Lower leg skin (tissue), 4 donors: ENCODE measurements at regions not wholly inside any gene's neighbourhood (a gene's known extent, or its start where the extent isn't known, plus 50 kb on each side); places are given as distances from the start of the nearest gene placed in this dataset.

ENCODE experiments used
- DNase-seq, 2 donors: peaks; one replicate each; pipeline ENCODE4 v3.0.0-alpha.2; 2019; ENCODE audit warnings: low spot score in 2 of 2
- H3K4me3 ChIP-seq: fragments of 200-600 bp; sonication (generic); 2 replicates; pipeline ENCODE4 v1.5.1; 2017; ENCODE audit warnings: mild to moderate bottlenecking, low read depth; ENCODE audit not compliant: poor library complexity, severe bottlenecking
- POLR2A ChIP-seq, 2 donors: fragments of 450-650 bp; IDR thresholded peaks; one replicate each; pipeline ENCODE4 v1.6.1; 2016 to 2017; ENCODE audit warnings: antibody characterized with exemption in 2 of 2, mild to moderate bottlenecking in 1 of 2, moderate library complexity in 1 of 2
- WGBS, 2 donors: methylation state at CpG; one replicate each; pipeline ENCODE4 v1.1.5; 2018; 5-methylcytosine and 5-hydroxymethylcytosine counted together
- intact Hi-C: fragments of 100-400 bp; cut with DNase I; formaldehyde crosslinking; loops from one replicate; pipeline ENCODE4 v1.15.0; 2023; ENCODE audit warnings: low total_unique reads
- TF ChIP-seq, protein P1 (sequence below), 3 donors: fragments of 450-650 bp; IDR thresholded peaks; one replicate each; pipeline ENCODE4 v1.5.1; 2016; ENCODE audit warnings: antibody characterized with exemption in 3 of 3, mild to moderate bottlenecking in 3 of 3, moderate library complexity in 2 of 3

DNA sequence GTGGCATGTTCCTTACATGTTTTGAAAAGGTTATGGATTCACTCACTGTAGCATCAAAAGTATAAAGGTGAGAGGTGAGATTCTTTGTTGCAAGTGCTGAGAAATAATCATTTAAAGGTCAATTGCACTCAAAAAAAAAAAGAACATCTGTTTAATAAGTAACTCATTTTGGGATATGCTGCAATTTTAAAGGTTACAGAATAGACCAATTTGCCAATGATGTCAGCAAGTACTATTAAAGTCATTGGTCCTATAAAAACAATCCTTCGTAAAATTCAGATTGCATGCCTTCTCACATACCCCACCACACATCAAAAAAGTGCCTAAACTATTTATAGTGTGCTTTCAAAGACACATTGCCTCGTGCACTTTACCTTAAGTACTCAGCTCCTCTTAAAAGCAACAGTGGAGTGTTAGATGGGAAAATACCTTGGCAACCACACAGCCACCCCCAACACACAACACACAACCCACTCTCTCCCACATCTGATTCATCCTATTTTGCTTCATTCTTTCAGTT lies 218.2 kb upstream of the ADGRL2 start:
- intact Hi-C loops: no loop called here
- 68 to 77% methylated on average over 2 of the region's 2 CpGs for WGBS, 2 donors
- no peak overlapping the region for H3K4me3 ChIP-seq
- DNase-seq: no peak
- TF ChIP-seq, protein P1, sequence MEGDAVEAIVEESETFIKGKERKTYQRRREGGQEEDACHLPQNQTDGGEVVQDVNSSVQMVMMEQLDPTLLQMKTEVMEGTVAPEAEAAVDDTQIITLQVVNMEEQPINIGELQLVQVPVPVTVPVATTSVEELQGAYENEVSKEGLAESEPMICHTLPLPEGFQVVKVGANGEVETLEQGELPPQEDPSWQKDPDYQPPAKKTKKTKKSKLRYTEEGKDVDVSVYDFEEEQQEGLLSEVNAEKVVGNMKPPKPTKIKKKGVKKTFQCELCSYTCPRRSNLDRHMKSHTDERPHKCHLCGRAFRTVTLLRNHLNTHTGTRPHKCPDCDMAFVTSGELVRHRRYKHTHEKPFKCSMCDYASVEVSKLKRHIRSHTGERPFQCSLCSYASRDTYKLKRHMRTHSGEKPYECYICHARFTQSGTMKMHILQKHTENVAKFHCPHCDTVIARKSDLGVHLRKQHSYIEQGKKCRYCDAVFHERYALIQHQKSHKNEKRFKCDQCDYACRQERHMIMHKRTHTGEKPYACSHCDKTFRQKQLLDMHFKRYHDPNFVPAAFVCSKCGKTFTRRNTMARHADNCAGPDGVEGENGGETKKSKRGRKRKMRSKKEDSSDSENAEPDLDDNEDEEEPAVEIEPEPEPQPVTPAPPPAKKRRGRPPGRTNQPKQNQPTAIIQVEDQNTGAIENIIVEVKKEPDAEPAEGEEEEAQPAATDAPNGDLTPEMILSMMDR (IDR thresholded peaks at IDR 0.05): no peak
- TF ChIP-seq POLR2A (IDR thresholded peaks at IDR 0.05): no peak

DNA sequence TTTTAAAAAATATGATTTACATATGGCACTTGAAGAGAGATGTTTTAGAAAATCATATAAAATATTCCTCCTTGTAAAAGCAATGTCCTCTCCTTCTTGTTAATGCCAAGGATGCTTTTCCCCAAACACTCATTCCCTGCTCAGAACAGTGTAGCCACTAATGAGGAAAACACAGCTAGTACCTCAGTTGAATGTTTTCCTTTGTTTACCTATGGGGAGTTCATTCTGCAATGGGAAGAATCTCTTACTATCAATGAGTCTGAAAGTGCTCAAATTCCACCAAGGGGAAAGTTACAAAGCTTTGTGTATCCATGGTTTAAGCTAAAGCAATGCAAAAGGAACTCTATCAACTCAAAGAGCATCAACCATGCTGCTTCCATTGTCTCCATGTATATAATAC lies 221.9 kb upstream of the ADGRL2 start:
- intact Hi-C loops: no loop called here
- no peak for TF ChIP-seq POLR2A (IDR thresholded peaks at IDR 0.05)
- TF ChIP-seq, protein P1 (IDR thresholded peaks at IDR 0.05): no peak
- DNase-seq: no peak
- H3K4me3 ChIP-seq: no peak overlapping the region

DNA sequence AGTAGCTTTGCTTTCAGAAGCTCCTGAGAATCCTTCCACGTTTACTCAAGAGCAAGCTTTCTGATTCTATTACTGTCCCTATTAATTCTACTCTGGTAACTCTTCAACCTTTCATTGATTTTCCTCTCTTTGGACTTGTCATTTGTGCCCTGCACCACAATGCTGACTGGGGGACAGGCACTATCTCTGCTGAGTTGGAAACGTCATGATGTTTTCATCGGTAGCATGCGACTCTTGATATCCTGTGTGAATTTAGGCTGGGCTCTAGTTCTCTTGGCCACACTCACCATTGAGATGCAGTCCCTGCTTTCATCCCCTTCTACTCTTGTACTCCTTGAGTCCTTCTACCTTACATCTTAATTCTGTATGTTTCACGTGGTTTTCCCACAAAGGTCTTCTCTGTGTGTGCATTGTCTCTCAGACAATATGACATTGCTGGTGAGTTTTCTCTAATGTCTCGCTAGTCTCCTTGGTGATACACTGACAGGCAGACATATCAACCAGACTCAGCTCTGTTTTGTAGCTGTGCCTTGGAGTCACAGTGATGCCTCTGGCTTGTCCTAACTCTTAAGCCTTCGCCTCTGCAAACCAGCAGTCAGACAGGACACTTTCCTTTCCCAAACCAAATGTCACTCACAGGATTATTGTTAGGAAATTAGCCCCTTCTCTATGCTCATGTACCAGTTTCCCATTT lies 223.6 kb upstream of the ADGRL2 start:
- no peak for DNase-seq
- H3K4me3 ChIP-seq: no peak overlapping the region
- TF ChIP-seq POLR2A (IDR thresholded peaks at IDR 0.05): no peak
- TF ChIP-seq, protein P1 (IDR thresholded peaks at IDR 0.05): no peak
- 86 to 87% methylated on average over 7 of the region's 7 CpGs for WGBS, 2 donors
- intact Hi-C loops: no loop called here

DNA sequence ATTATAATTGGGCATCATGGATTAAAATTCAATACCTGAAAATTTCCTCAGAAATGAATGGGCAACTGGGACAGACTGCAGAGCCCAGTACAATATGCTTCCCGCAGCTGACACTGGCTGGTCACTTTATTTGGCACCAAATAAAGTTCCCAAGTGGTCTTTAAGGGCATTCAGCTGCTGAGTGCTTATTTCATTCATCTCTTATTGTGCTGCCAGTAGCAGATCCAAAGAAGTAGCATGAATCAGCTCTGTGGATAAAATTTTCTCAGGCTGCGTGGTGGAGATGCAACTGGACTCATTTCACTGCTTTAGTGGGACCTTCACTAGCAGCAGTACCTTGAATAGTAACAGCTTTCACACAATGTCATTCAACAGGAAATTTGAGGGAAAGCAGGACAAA lies 226.3 kb upstream of the ADGRL2 start:
- 50 to 70% methylated on average over 2 of the region's 2 CpGs for WGBS, 2 donors
- intact Hi-C loops: no loop called here
- no peak for DNase-seq
- no peak overlapping the region for H3K4me3 ChIP-seq
- TF ChIP-seq, protein P1 (IDR thresholded peaks at IDR 0.05): no peak

DNA sequence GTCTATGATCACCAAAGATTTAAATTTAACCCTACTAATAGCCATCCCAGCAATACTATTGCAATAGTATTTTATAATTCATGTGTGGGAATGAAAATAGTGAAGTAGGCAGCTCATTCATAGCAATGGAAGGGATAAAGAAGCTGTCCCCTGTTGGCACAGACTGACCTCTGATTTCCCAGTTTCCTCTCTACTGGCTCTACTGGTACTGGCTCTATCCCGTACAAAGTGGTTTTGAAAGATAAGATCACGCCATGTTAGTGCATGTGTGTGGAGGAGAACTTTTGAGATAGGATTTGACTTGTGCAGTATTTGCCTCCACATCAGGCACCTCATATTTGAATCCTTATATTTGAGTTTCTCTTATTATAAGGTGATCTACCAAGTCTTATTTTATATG lies 227.3 kb upstream of the ADGRL2 start:
- DNase-seq: no peak
- WGBS, 2 donors: 51 to 56% methylated on average over 2 of the region's 2 CpGs
- intact Hi-C loops: no loop called here
- H3K4me3 ChIP-seq: no peak overlapping the region
- TF ChIP-seq POLR2A (IDR thresholded peaks at IDR 0.05): no peak
- TF ChIP-seq, protein P1 (IDR thresholded peaks at IDR 0.05): no peak

DNA sequence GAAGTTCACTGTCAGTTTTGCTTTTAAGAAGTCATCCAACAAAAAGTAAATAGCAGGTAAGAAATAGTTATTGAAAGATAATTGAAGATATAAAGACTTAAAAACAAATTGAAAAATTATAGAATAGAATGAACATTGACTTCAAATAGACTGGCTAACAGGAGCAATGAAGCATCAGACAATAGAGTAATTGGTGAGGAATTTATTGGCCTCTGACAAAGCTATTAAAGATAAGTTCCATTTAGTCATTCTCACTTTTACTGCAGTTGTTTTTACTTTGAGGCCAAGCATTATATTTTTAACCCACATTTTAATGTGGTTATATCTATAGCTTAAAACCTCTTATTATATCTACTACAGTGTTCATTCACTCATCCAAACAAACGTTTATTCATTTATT lies 228.8 kb upstream of the ADGRL2 start:
- no peak for TF ChIP-seq POLR2A (IDR thresholded peaks at IDR 0.05)
- TF ChIP-seq, protein P1 (IDR thresholded peaks at IDR 0.05): no peak
- intact Hi-C loops: no loop called here
- WGBS, 2 donors: 44 to 65% methylated on average over 1 of the region's 1 CpG

More for the DNA sequence above, 228.8 kb upstream of the ADGRL2 start:
- no peak overlapping the region for H3K4me3 ChIP-seq
- DNase-seq: no peak
